Heart left ventricle (tissue), 13 donors: ENCODE measurements at regions not wholly inside any gene's neighbourhood (a gene's known extent, or its start where the extent isn't known, plus 50 kb on each side); places are given as distances from the start of the nearest gene placed in this dataset.

ENCODE experiments used
- CTCF ChIP-seq, 12 donors: fragments of 200-600 bp; sonication (generic) in 4 of 12; IDR thresholded peaks; one replicate each; pipeline versions ENCODE4 v1.5.0 to v1.8.0; 2018 to 2022; ENCODE audit warnings: antibody characterized with exemption in 12 of 12, mild to moderate bottlenecking in 5 of 12
- POLR2A ChIP-seq, 2 donors: fragments of 450-650 bp; IDR thresholded peaks; one replicate each; pipeline ENCODE4 v1.6.1; 2017; ENCODE audit warnings: antibody characterized with exemption in 2 of 2, mild to moderate bottlenecking in 2 of 2, moderate library complexity in 2 of 2
- donor health status: ischemic (EF 13 %, LVEDD 7.1; RV severe dilation, severe dysfunction).
- donor health status: DM: no; HTN: yes; CAD: no.
- donor health status: DM: no; HTN: no; CAD: no.
- donor health status: ischemic (EF 25% LVEDD 6.9; RV normal size, moderate dysfunction).
- donor health status: ischemic (EF 25% LVEDD 5.7; RV mildly dilated, moderate dysfunction).
- donor health status: ischemic (EF 35%, LVEDD 5.7; RV mildly dilated, moderate dysfunction).
- donor health status: nonischemic (EF 11% LVEDD 7.7; RV severe dilation, severe dysfunction).
- donor health status: DM: yes; HTN: yes; CAD: no.
- donor health status: PGD.
- donor health status: ischemic (EF 29% LVEDD 5.4; RV normal size, mild dysfunction).
- donor health status: nonischemic (EF 23%, LVEDD 6.1; RV moderate dilation, normal function).

- no peak for TF ChIP-seq CTCF (IDR thresholded peaks at IDR 0.05)
- TF ChIP-seq POLR2A (IDR thresholded peaks at IDR 0.05): no peak
These were observed 50.4 kb upstream of the SCRG1 start for GRCh38 chr4:173449380-173449717.
